Esophagus muscularis mucosa (tissue), 4 donors: ENCODE measurements at regions not wholly inside any gene's neighbourhood (a gene's known extent, or its start where the extent isn't known, plus 50 kb on each side); places are given as distances from the start of the nearest gene placed in this dataset.
"Not testable (repeated sequence)": the region's sequence is repeated elsewhere in the genome, so short reads cannot be mapped to it uniquely, and the experiment has no call there.

Experiments used
- DNase-seq: peaks from one replicate; pipeline ENCODE4 v3.0.0-alpha.2; 2017; ENCODE audit errors: extremely low spot score
- H3K27ac ChIP-seq, 4 donors: fragments of 200-600 bp; sonication (generic); replicated peaks in 1 of 4; 1 replicate in 3 of 4; 2 replicates in 1 of 4; pipeline ENCODE4 v1.5.1; 2016 to 2019; ENCODE audit warnings: mild to moderate bottlenecking in 1 of 4
- H3K27me3 ChIP-seq, 4 donors: fragments of 200-600 bp; sonication (generic); one replicate each; pipeline versions ENCODE4 v1.5.1 to v1.6.0; 2016 to 2019
- H3K36me3 ChIP-seq, 4 donors: fragments of 200-600 bp; sonication (generic); one replicate each; pipeline ENCODE4 v1.5.1; 2016 to 2019
- H3K4me1 ChIP-seq, 4 donors: fragments of 200-600 bp; sonication (generic); one replicate each; pipeline ENCODE4 v1.5.1; 2016 to 2019
- H3K4me3 ChIP-seq, 4 donors: fragments of 200-600 bp; sonication (generic); 1 replicate in 2 of 4; 2 replicates in 2 of 4; pipeline ENCODE4 v1.5.1; 2016 to 2019; ENCODE audit warnings: mild to moderate bottlenecking in 4 of 4, moderate library complexity in 1 of 4
- H3K9me3 ChIP-seq, 4 donors: fragments of 200-600 bp; sonication (generic); 1 replicate in 3 of 4; 2 replicates in 1 of 4; pipeline ENCODE4 v1.5.1; 2016 to 2019
- EP300 ChIP-seq: sonication (generic); formaldehyde crosslinking; IDR thresholded peaks from one replicate; pipeline ENCODE4 v1.6.1; 2017; ENCODE audit warnings: antibody characterized with exemption
- POLR2A ChIP-seq: fragments of 450-650 bp; IDR thresholded peaks from one replicate; pipeline ENCODE4 v1.6.1; 2017; ENCODE audit warnings: antibody characterized with exemption, moderate library complexity, mild to moderate bottlenecking, low read depth
- POLR2AphosphoS5 ChIP-seq, 2 donors: sonication (generic); formaldehyde crosslinking; IDR thresholded peaks; one replicate each; pipeline ENCODE4 v1.6.1; 2017; ENCODE audit warnings: antibody characterized with exemption in 2 of 2
- WGBS: methylation state at CpG from one replicate; pipeline ENCODE4 v1.1.5; 2018; 5-methylcytosine and 5-hydroxymethylcytosine counted together
- intact Hi-C: fragments of 100-400 bp; cut with DNase I; formaldehyde crosslinking; loops from one replicate; pipeline ENCODE4 v1.15.1; 2023
- TF ChIP-seq, protein P1 (sequence below), 3 experiments: fragments of 200-600 bp in 2 of 3; fragments of 450-650 bp in 1 of 3; sonication (generic) in 2 of 3; IDR thresholded peaks; one replicate each; pipeline ENCODE4 v1.5.1; 2017 to 2019; ENCODE audit warnings: antibody characterized with exemption in 3 of 3, mild to moderate bottlenecking in 2 of 3, moderate library complexity in 1 of 3

DNA sequence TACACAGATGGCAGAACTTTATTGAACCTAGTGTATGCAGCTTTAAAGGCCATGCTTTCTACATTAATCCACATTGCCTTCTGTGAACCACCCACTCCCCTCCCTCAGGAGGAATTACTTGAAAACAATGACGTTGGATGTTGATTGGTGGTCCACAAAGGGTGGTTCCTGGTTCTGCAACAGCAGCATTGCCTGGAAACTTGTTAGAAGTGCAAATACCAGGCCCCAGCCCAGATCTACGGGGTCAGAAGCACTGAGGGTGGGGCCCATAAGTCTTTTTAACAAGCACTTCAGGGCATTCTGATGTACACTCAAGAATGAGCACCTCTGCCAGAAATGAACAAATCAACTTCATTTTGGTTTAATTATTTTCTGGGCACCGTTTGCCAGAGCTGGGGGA is 91.0 kb downstream of the ISX start:
- H3K36me3 ChIP-seq, result no peaks in the 10 kb centered on the region
- no peaks in the 10 kb centered on the region for H3K9me3 ChIP-seq
- no peak overlapping the region for H3K27ac ChIP-seq
- H3K4me1 ChIP-seq, result peaks cover 0 to 5% (median 0%) of the 10 kb centered on the region in 4 donors
- no peak overlapping the region for H3K4me3 ChIP-seq
- DNase-seq, result no peak
- intact Hi-C loops, result no loop called here
- H3K27me3 ChIP-seq, result peaks cover 0 to 80% (median 0%) of the 10 kb centered on the region in 4 donors
- TF ChIP-seq EP300 (no peak), POLR2A (no peak), POLR2AphosphoS5 (IDR thresholded peaks at IDR 0.05) (no peak)
- TF ChIP-seq, protein P1, sequence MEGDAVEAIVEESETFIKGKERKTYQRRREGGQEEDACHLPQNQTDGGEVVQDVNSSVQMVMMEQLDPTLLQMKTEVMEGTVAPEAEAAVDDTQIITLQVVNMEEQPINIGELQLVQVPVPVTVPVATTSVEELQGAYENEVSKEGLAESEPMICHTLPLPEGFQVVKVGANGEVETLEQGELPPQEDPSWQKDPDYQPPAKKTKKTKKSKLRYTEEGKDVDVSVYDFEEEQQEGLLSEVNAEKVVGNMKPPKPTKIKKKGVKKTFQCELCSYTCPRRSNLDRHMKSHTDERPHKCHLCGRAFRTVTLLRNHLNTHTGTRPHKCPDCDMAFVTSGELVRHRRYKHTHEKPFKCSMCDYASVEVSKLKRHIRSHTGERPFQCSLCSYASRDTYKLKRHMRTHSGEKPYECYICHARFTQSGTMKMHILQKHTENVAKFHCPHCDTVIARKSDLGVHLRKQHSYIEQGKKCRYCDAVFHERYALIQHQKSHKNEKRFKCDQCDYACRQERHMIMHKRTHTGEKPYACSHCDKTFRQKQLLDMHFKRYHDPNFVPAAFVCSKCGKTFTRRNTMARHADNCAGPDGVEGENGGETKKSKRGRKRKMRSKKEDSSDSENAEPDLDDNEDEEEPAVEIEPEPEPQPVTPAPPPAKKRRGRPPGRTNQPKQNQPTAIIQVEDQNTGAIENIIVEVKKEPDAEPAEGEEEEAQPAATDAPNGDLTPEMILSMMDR (IDR thresholded peaks at IDR 0.05), result no peak
- 61% methylated on average over 3 of the region's 3 CpGs for WGBS

DNA sequence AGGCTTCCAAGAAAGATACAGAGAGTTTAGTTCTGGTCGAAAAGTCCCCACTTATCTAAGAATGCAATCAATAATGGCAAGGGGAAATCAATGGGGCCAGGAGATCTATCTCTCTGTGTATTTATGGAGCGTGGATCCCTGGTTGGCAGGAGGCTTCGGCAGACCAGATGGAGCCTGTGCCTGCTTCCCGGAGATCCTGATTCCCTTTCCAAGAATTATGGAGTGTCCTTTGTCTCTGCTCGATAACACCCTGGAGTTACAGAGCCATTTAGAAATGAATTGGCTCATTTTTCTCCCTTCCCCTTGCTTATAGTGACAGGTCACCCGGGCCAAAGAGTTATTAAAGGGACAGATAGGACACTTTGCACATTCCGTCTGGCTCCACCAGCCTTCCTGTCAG is 92.4 kb downstream of the ISX start:
- intact Hi-C loops, result no loop called here
- TF ChIP-seq, protein P1 (IDR thresholded peaks at IDR 0.05), result no peak
- no peak for TF ChIP-seq EP300

DNA sequence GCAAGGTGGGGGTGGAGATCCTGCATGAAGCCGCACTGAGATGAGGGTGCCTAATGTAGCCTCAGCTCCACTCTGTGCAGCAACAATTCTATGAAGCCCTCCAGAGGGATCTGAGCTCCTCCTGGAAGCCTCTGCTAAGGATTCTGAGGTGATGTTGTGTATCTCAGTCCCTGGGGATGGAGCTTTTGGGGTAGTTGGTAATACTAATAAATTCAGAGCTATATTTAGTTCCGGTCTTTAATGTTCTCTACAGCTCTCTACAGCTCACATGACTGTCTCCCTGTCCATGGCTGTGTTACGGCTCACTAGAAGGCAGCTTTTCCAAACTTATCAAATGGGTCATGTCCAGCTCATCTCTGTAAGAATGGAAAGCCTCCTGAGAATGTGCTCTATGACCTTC is 93.4 kb downstream of the ISX start:
- Histone ChIP-seq H3K36me3 (no peaks in the 10 kb centered on the region), H3K4me1 (peaks cover 0 to 5% (median 0%) of the 10 kb centered on the region in 4 donors), H3K9me3 (no peaks in the 10 kb centered on the region), H3K27ac (no peak overlapping the region), H3K4me3 (no peak overlapping the region), H3K27me3 (peaks cover 0 to 61% (median 0%) of the 10 kb centered on the region in 4 donors)
- intact Hi-C loops, result no loop called here
- DNase-seq, result no peak
- TF ChIP-seq EP300 (no peak), POLR2A (no peak), POLR2AphosphoS5 (IDR thresholded peaks at IDR 0.05) (no peak)
- TF ChIP-seq, protein P1 (IDR thresholded peaks at IDR 0.05), result no peak
- 73% methylated on average over 3 of the region's 3 CpGs for WGBS

More for the DNA sequence above, 92.4 kb downstream of the ISX start:
- Histone ChIP-seq H3K9me3 (no peaks in the 10 kb centered on the region), H3K36me3 (no peaks in the 10 kb centered on the region), H3K27me3 (peaks cover 0 to 70% (median 0%) of the 10 kb centered on the region in 4 donors), H3K27ac (no peak overlapping the region), H3K4me3 (no peak overlapping the region), H3K4me1 (peaks cover 0 to 5% (median 0%) of the 10 kb centered on the region in 4 donors)
- 58% methylated on average over 7 of the region's 7 CpGs for WGBS
- DNase-seq, result no peak

DNA sequence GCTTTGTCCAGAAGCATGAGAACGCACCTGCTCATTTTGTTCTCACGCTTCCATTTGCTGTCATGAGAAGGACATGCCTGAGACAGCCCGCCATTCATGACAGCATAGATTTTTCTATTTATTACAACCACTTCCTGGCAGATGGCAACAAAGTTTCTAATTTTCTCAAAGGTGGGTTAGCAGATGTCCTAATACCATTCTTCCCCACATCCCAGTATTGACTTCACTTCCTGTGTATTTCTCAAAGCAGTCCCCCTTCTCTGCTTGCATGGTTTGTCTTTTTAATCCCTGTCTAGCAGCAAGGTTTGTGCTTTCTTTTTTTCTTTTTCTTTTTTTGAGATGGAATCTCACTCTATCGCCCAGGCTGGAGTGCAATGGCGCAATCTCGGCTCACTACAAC is 94.3 kb downstream of the ISX start:
- intact Hi-C loops, result no loop called here
- peaks cover 0 to 52% (median 0%) of the 10 kb centered on the region in 4 donors for H3K27me3 ChIP-seq
- WGBS, result 87% methylated on average over 6 of the region's 6 CpGs

DNA sequence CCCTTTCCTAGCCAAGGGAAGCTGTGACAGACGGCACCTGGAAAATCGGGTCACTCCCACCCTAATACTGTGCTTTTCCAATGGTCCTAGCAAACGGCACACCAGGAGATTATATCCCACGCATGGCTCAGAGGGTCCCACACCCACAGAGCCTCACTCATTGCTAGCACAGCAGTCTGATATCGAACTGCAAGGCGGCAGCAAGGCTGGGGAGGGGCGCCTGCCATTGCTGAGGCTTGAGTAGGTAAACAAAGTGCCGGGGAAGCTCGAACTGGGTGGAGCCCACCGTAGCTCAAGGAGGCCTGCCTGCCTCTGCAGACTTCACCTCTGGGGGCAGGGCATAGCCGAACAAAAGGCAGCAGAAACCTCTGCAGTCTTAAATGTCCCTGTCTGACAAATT is 91.4 kb upstream of the HMGXB4 start:
- H3K9me3 ChIP-seq, H3K36me3 ChIP-seq, DNase-seq, H3K4me1 ChIP-seq, H3K27ac ChIP-seq, intact Hi-C loops, H3K4me3 ChIP-seq: not testable (repeated sequence)
- 71% methylated on average over 11 of the region's 11 CpGs for WGBS
- peaks cover 0 to 14% (median 0%) of the 10 kb centered on the region in 4 donors for H3K27me3 ChIP-seq

More for the DNA sequence above, 94.3 kb downstream of the ISX start:
- H3K4me3 ChIP-seq, result no peak overlapping the region
- H3K4me1 ChIP-seq, result no peaks in the 10 kb centered on the region
- TF ChIP-seq, protein P1 (IDR thresholded peaks at IDR 0.05), result no peak
- TF ChIP-seq EP300, result no peak
- TF ChIP-seq POLR2AphosphoS5 (IDR thresholded peaks at IDR 0.05), result no peak
- no peak for TF ChIP-seq POLR2A
- no peak overlapping the region for H3K27ac ChIP-seq
- H3K9me3 ChIP-seq, result no peaks in the 10 kb centered on the region
- DNase-seq, result no peak
- H3K36me3 ChIP-seq, result no peaks in the 10 kb centered on the region
